Testis (tissue), 2 donors: ENCODE measurements at regions not wholly inside any gene's neighbourhood (a gene's known extent, or its start where the extent isn't known, plus 50 kb on each side); places are given as distances from the start of the nearest gene placed in this dataset.
A peak's percentile ranks its signal among the peaks of the same experiment; 100 is the strongest.

ENCODE experiments used
- DNase-seq: peaks from one replicate; pipeline ENCODE4 v3.0.0-alpha.2; 2019
- H3K27ac ChIP-seq, 2 donors: fragments of 200-600 bp; sonication (generic); one replicate each; pipeline ENCODE4 v1.5.1; 2019
- H3K27me3 ChIP-seq: fragments of 200-600 bp; sonication (generic); one replicate; pipeline ENCODE4 v1.5.1; 2019
- H3K36me3 ChIP-seq: fragments of 200-600 bp; sonication (generic); one replicate; pipeline ENCODE4 v1.5.1; 2017; ENCODE audit warnings: low read depth; ENCODE audit errors: missing control alignments
- H3K4me1 ChIP-seq: fragments of 200-600 bp; sonication (generic); one replicate; pipeline ENCODE4 v1.5.1; 2019
- H3K4me3 ChIP-seq, 2 donors: fragments of 200-600 bp; sonication (generic); one replicate each; pipeline ENCODE4 v1.5.1; 2017 to 2019
- H3K9me3 ChIP-seq: fragments of 200-600 bp; sonication (generic); one replicate; pipeline ENCODE4 v1.5.1; 2017
- CTCF ChIP-seq, 3 experiments: fragments of 450-650 bp in 2 of 3; fragments of 200-600 bp in 1 of 3; sonication (generic) in 1 of 3; IDR thresholded peaks; one replicate each; pipeline ENCODE4 v1.5.1; 2016 to 2019; ENCODE audit warnings: antibody characterized with exemption in 3 of 3, mild to moderate bottlenecking in 2 of 3, moderate library complexity in 1 of 3
- POLR2A ChIP-seq: fragments of 450-650 bp; IDR thresholded peaks from one replicate; pipeline ENCODE4 v1.6.1; 2017; ENCODE audit warnings: antibody characterized with exemption, mild to moderate bottlenecking, moderate library complexity
- WGBS, 2 donors: methylation state at CpG; one replicate each; pipeline ENCODE4 v1.1.5; 2018; 5-methylcytosine and 5-hydroxymethylcytosine counted together
- intact Hi-C: fragments of 100-400 bp; cut with DNase I; formaldehyde crosslinking; loops from one replicate; pipeline ENCODE4 v1.15.1; 2023; ENCODE audit warnings: low total_unique reads

- intact Hi-C loops = no loop called here
- no peak for TF ChIP-seq CTCF (IDR thresholded peaks at IDR 0.05)
- no peak for TF ChIP-seq POLR2A
- H3K36me3 ChIP-seq = no peaks in the 10 kb centered on the region
- 88 to 92% methylated on average over 1 of the region's 1 CpG for WGBS, 2 donors
- H3K4me3 ChIP-seq = no peak overlapping the region
- no peaks in the 10 kb centered on the region for H3K4me1 ChIP-seq
- no peaks in the 10 kb centered on the region for H3K9me3 ChIP-seq
- no peak for DNase-seq
- no peak overlapping the region for H3K27ac ChIP-seq
- H3K27me3 ChIP-seq = no peaks in the 10 kb centered on the region
Observed at GRCh38 chrY:15415165-15415564, 890.8 kb downstream of the NLGN4Y start.

GRCh38 chrY:15418613-15419012, 894.3 kb downstream of the NLGN4Y start:
- H3K9me3 ChIP-seq = no peaks in the 10 kb centered on the region
- intact Hi-C loops = no loop called here
- no peak for DNase-seq
- H3K36me3 ChIP-seq = no peaks in the 10 kb centered on the region
- H3K4me3 ChIP-seq = no peak overlapping the region
- H3K27ac ChIP-seq = no peak overlapping the region
- TF ChIP-seq CTCF (IDR thresholded peaks at IDR 0.05) (no peak), POLR2A (no peak)
- H3K27me3 ChIP-seq = no peaks in the 10 kb centered on the region
- no peaks in the 10 kb centered on the region for H3K4me1 ChIP-seq

GRCh38 chrY:15424665-15425132, 900.4 kb downstream of the NLGN4Y start:
- Histone ChIP-seq H3K4me3 (peak overlapping the region; percentile 29 to 32), H3K27ac (peak overlapping the region; percentile 62 to 72), H3K36me3 (no peaks in the 10 kb centered on the region), H3K27me3 (no peaks in the 10 kb centered on the region), H3K9me3 (no peaks in the 10 kb centered on the region), H3K4me1 (no peaks in the 10 kb centered on the region)
- TF ChIP-seq CTCF (IDR thresholded peaks at IDR 0.05) = no peak
- no peak for TF ChIP-seq POLR2A
- WGBS, 2 donors = 5 to 17% methylated on average over 1 to 6 of the region's 6 CpGs
- intact Hi-C loops = no loop called here
- peak; percentile 14 for DNase-seq

- no peak overlapping the region for H3K4me3 ChIP-seq
- H3K27ac ChIP-seq = no peak overlapping the region
- intact Hi-C loops = no loop called here
- no peaks in the 10 kb centered on the region for H3K27me3 ChIP-seq
- no peaks in the 10 kb centered on the region for H3K36me3 ChIP-seq
- no peaks in the 10 kb centered on the region for H3K4me1 ChIP-seq
- no peak for TF ChIP-seq CTCF (IDR thresholded peaks at IDR 0.05)
- no peak for TF ChIP-seq POLR2A
- no peaks in the 10 kb centered on the region for H3K9me3 ChIP-seq
- WGBS, 2 donors = 75 to 81% methylated on average over 4 of the region's 4 CpGs
- no peak for DNase-seq
Observed at GRCh38 chrY:15440021-15440695, 915.8 kb downstream of the NLGN4Y start.

DNA sequence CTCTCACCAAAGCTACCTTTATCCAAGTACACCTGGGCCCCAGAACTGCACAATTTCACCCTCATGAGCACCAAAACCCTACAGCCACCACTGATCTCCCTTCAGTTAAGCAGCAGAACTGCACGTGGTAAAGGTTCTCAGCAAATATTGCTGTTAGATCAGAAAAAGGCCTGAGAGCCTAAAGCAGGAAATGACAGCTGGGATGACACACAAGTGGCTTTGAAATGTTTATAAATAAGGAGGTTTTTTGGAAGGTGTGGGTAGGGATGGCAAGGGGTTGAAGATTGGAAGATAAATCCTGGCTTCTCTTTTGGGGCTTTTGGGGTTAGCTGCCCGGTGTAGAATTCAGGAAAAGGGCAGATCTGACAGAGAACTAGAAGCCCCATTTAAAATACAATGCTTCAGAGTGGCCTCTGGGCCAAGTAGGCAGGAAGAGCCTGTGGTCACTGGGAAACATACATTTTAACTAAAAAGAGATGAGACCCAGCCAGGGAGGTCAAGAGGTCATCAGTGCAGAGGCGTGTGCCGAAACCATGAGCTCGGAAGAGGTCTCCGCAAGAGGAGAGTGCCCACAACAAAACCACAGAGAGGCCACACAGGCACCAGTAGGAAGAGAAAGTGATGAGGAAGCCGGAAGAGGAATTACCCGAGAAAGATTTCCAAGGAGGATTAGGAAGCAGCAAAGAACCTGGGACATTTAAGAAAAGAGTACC, 916.5 kb downstream of the NLGN4Y start:
- no peaks in the 10 kb centered on the region for H3K27me3 ChIP-seq
- intact Hi-C loops = no loop called here
- DNase-seq = no peak
- no peaks in the 10 kb centered on the region for H3K9me3 ChIP-seq
- H3K27ac ChIP-seq = no peak overlapping the region
- H3K36me3 ChIP-seq = no peaks in the 10 kb centered on the region
- H3K4me3 ChIP-seq = no peak overlapping the region
- no peaks in the 10 kb centered on the region for H3K4me1 ChIP-seq
- WGBS, 2 donors = 69 to 76% methylated on average over 7 to 8 of the region's 8 CpGs
- TF ChIP-seq POLR2A (no peak), CTCF (IDR thresholded peaks at IDR 0.05) (no peak)
